ENCODE measurements at regions not wholly inside any gene's neighbourhood (a gene's known extent, or its start where the extent isn't known, plus 50 kb on each side); places are given as distances from the start of the nearest gene placed in this dataset.
"Not testable (repeated sequence)": the region's sequence is repeated elsewhere in the genome, so short reads cannot be mapped to it uniquely, and the experiment has no call there.

DNA sequence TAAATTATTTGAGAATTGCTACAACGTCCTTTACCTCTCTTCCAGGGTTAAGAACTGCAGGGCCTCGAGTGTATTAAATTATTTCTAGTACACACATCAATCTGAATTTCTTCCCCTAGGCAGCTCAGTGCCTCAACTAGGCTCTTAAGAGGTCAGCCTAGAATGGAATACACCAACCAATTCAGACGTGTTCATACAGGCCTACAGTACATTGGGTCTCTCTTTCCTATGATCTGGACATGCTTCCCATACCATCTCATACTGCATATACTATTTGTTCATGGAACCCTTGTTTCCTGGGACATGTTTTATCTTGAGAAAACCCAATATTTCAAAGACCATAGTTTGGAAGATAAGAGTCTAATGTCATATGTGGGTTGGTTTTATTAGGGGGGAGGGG is 434.1 kb upstream of the WWC1 start:
- no peak overlapping the region for H3K27ac Mint-ChIP-seq
- no peaks in the 10 kb centered on the region for H3K4me1 Mint-ChIP-seq
- no peaks in the 10 kb centered on the region for H3K4me1 ChIP-seq (ENCODE audit: control insufficient read depth, insufficient read depth, low read length, poor library complexity, severe bottlenecking)
- H3K9me3 ChIP-seq (ENCODE audit: control insufficient read depth in 2 of 2, low read length in 2 of 2): no peaks in the 10 kb centered on the region
- H3K36me3 ChIP-seq (ENCODE audit: control insufficient read depth, insufficient read depth, low read length): no peaks in the 10 kb centered on the region
- no peaks in the 10 kb centered on the region for H3K36me3 Mint-ChIP-seq
- H3K27ac ChIP-seq (ENCODE audit: insufficient read depth, low read length, poor library complexity, severe bottlenecking): no peak overlapping the region
- DNase-seq: no peak
- no peaks in the 10 kb centered on the region for H3K27me3 Mint-ChIP-seq
- no peak overlapping the region for H3K4me3 ChIP-seq (ENCODE audit: low read depth, low read length)
- no peak for ATAC-seq (ENCODE audit: low read depth in 2 of 2)
- H3K27me3 ChIP-seq (ENCODE audit: control insufficient read depth, insufficient read depth, low read length): no peaks in the 10 kb centered on the region
- H3K4me3 Mint-ChIP-seq: no peak overlapping the region
- H3K9me3 Mint-ChIP-seq: peaks cover 0 to 12% (median 3%) of the 10 kb centered on the region in 7 donors

DNA sequence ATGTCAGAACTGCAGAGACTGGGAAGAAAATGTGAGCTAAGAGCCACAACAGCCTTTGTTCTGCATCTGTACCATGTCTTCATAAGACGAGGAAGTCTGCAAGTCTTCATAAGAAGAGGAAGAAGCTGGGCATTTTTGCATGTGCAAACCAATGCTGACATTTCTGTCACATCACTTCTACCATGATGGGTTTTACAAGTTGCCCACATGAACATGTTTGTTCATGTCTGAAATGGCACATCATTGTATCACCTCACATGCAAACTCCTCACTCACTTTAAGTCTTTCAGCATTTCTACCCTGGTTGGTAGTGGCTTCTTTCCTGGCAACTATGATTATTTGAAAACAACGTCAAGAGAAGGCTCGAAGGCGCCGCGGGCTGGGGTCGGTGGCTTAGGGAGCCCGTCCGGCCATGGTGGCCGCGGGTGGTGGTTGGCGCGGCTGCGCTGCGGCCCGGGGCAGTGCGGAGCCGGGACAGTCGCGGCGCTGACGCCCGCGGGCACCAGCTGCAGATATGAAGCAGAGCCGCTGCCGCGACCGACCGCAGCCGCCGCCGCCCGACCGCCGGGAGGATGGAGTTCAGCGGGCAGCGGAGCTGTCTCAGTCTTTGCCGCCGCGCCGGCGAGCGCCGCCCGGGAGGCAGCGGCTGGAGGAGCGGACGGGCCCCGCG is 433.1 kb upstream of the WWC1 start:
- H3K4me1 Mint-ChIP-seq; H3K36me3 Mint-ChIP-seq; H3K27me3 Mint-ChIP-seq; H3K36me3 ChIP-seq (ENCODE audit: control insufficient read depth, insufficient read depth, low read length); DNase-seq; H3K4me3 Mint-ChIP-seq; H3K4me3 ChIP-seq (ENCODE audit: low read depth, low read length); H3K9me3 Mint-ChIP-seq; H3K4me1 ChIP-seq (ENCODE audit: control insufficient read depth, insufficient read depth, low read length, poor library complexity, severe bottlenecking); H3K27ac Mint-ChIP-seq; H3K9me3 ChIP-seq (ENCODE audit: control insufficient read depth in 2 of 2, low read length in 2 of 2); ATAC-seq (ENCODE audit: low read depth in 2 of 2); H3K27ac ChIP-seq (ENCODE audit: insufficient read depth, low read length, poor library complexity, severe bottlenecking); H3K27me3 ChIP-seq (ENCODE audit: control insufficient read depth, insufficient read depth, low read length): not testable (repeated sequence)

DNA sequence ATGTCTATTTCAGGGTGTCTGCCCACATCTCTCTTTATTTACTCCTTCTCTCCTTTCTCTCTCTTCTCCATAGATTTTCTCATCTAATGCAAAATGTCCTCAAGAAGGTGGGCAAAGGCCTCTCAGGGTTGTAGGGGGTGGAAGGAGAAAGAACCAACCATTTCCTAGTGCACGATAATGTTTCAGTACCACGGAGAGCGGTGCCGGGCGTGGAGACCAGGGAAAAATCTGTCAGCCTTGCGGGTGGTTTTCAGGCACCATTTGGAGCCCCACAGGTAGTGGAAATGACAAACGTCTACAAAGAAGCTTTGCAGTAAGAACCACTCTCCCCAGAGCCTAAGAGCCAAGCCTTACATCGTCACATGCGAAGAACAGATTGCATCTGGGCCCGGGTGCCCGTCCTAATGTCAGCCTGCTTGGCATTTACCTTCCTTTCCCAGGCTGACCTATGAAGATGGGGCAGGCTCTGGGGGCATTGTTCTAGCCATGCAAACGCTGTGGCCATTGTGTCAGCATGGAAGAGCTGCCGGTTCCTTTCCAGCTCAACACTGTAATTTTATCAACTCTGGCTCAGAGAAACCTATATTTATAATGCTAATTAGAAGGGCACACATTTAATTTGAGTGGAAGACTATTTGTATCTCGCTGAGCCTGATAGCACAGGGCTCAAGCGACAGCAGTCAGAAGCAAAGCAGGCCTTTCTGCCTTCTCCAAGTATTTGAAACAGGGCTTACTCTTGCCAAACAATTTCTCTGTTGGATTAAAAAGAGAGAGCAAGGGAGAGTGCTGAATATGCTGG is 430.1 kb upstream of the WWC1 start:
- H3K4me1 ChIP-seq (ENCODE audit: control insufficient read depth, insufficient read depth, low read length, poor library complexity, severe bottlenecking): no peaks in the 10 kb centered on the region
- H3K4me3 ChIP-seq (ENCODE audit: low read depth, low read length): no peak overlapping the region
- H3K36me3 ChIP-seq (ENCODE audit: control insufficient read depth, insufficient read depth, low read length): no peaks in the 10 kb centered on the region
- no peak overlapping the region for H3K4me3 Mint-ChIP-seq
- no peaks in the 10 kb centered on the region for H3K4me1 Mint-ChIP-seq
- no peaks in the 10 kb centered on the region for H3K27me3 ChIP-seq (ENCODE audit: control insufficient read depth, insufficient read depth, low read length)
- H3K9me3 ChIP-seq (ENCODE audit: control insufficient read depth in 2 of 2, low read length in 2 of 2): no peaks in the 10 kb centered on the region
- peaks cover 0 to 4% (median under 1%) of the 10 kb centered on the region in 7 donors for H3K9me3 Mint-ChIP-seq
- no peak overlapping the region for H3K27ac ChIP-seq (ENCODE audit: insufficient read depth, low read length, poor library complexity, severe bottlenecking)
- H3K27me3 Mint-ChIP-seq: no peaks in the 10 kb centered on the region
- H3K27ac Mint-ChIP-seq: no peak overlapping the region
- DNase-seq (no peak), ATAC-seq (ENCODE audit: low read depth in 2 of 2) (no peak)
- H3K36me3 Mint-ChIP-seq: no peaks in the 10 kb centered on the region

DNA sequence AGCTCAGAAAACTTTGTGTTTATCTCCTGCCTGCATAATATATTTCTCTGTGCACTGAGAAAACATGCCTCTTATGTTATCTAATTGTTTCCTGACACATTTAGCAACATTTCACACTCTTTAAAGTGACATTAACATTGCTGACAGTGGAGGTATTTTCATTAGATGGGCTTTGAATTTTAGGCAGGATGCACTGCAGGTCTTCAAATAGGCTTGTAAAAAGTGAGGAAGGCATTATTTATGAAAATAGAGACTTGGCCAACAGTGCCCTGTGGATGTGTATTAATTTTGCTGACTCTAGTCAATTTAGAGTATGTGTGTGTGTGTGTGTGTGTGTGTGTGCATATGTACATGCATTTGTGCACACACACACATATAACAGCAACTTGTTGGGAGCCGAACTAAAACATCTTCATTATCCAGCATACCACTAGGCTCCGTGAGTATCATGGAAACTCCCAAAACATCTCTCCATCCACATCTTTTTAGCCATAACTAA is 429.5 kb upstream of the WWC1 start:
- DNase-seq (no peak), ATAC-seq (ENCODE audit: low read depth in 2 of 2) (no peak)
- H3K4me1 ChIP-seq (ENCODE audit: control insufficient read depth, insufficient read depth, low read length, poor library complexity, severe bottlenecking): no peaks in the 10 kb centered on the region
- Mint-ChIP-seq H3K27ac (no peak overlapping the region), H3K4me1 (no peaks in the 10 kb centered on the region), H3K9me3 (peaks cover 0 to 5% (median 3%) of the 10 kb centered on the region in 7 donors), H3K4me3 (no peak overlapping the region), H3K27me3 (no peaks in the 10 kb centered on the region), H3K36me3 (no peaks in the 10 kb centered on the region)
- H3K36me3 ChIP-seq (ENCODE audit: control insufficient read depth, insufficient read depth, low read length): no peaks in the 10 kb centered on the region
- no peaks in the 10 kb centered on the region for H3K27me3 ChIP-seq (ENCODE audit: control insufficient read depth, insufficient read depth, low read length)
- H3K27ac ChIP-seq (ENCODE audit: insufficient read depth, low read length, poor library complexity, severe bottlenecking): no peak overlapping the region
- no peaks in the 10 kb centered on the region for H3K9me3 ChIP-seq (ENCODE audit: control insufficient read depth in 2 of 2, low read length in 2 of 2)
- H3K4me3 ChIP-seq (ENCODE audit: low read depth, low read length): no peak overlapping the region

DNA sequence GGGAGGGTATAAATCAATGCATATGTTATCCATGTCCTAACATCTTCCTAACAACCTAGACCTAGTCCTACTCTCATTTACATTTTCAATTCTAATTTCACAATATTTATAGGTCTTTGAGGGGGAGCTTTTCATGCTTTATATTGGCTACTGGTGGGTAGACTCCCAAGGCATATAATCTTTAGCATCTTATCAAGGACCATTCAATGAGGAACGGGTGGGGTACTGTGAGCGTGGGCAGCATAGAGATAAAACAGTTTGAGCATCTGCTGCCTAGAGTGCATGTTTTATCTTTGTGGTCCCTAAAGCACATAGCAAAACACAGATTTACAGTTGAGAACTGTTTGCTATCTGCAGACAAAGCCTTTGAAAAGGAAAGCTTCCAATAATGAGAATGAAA is 427.6 kb upstream of the WWC1 start:
- Histone ChIP-seq H3K9me3 (ENCODE audit: control insufficient read depth in 2 of 2, low read length in 2 of 2) (no peaks in the 10 kb centered on the region), H3K36me3 (ENCODE audit: control insufficient read depth, insufficient read depth, low read length) (no peaks in the 10 kb centered on the region), H3K4me3 (ENCODE audit: low read depth, low read length) (no peak overlapping the region), H3K4me1 (ENCODE audit: control insufficient read depth, insufficient read depth, low read length, poor library complexity, severe bottlenecking) (no peaks in the 10 kb centered on the region), H3K27me3 (ENCODE audit: control insufficient read depth, insufficient read depth, low read length) (no peaks in the 10 kb centered on the region), H3K27ac (ENCODE audit: insufficient read depth, low read length, poor library complexity, severe bottlenecking) (no peak overlapping the region)
- Mint-ChIP-seq H3K27me3 (no peaks in the 10 kb centered on the region), H3K9me3 (peaks cover 0 to 5% (median 3%) of the 10 kb centered on the region in 7 donors), H3K27ac (no peak overlapping the region), H3K4me1 (no peaks in the 10 kb centered on the region), H3K36me3 (no peaks in the 10 kb centered on the region), H3K4me3 (no peak overlapping the region)
- DNase-seq: no peak
- no peak for ATAC-seq (ENCODE audit: low read depth in 2 of 2)

DNA sequence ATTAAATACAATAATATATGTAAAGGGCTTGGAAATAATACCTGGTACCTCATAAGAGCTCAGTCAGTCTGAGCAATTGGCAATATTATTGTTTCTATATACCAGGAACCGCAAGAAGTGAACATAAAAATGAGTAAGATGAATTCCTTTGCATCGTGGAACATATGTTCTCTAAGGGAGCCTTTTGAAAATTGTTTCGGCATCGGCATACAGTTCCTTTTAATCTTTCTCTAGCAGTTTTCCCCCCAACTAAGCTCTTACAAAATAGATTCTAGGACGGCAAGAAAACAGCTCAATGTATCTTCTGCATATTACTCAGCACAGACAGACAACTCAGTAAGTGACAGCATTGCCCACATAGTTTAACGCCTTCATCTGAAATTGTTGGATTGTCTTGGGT is 426.6 kb upstream of the WWC1 start:
- DNase-seq (no peak), ATAC-seq (ENCODE audit: low read depth in 2 of 2) (no peak)
- Mint-ChIP-seq H3K36me3 (no peaks in the 10 kb centered on the region), H3K27me3 (no peaks in the 10 kb centered on the region), H3K4me3 (no peak overlapping the region), H3K27ac (no peak overlapping the region), H3K4me1 (no peaks in the 10 kb centered on the region), H3K9me3 (peaks cover 0 to 5% (median 3%) of the 10 kb centered on the region in 7 donors)
- Histone ChIP-seq H3K4me3 (ENCODE audit: low read depth, low read length) (no peak overlapping the region), H3K27me3 (ENCODE audit: control insufficient read depth, insufficient read depth, low read length) (no peaks in the 10 kb centered on the region), H3K4me1 (ENCODE audit: control insufficient read depth, insufficient read depth, low read length, poor library complexity, severe bottlenecking) (no peaks in the 10 kb centered on the region), H3K36me3 (ENCODE audit: control insufficient read depth, insufficient read depth, low read length) (no peaks in the 10 kb centered on the region), H3K9me3 (ENCODE audit: control insufficient read depth in 2 of 2, low read length in 2 of 2) (no peaks in the 10 kb centered on the region), H3K27ac (ENCODE audit: insufficient read depth, low read length, poor library complexity, severe bottlenecking) (no peak overlapping the region)

DNA sequence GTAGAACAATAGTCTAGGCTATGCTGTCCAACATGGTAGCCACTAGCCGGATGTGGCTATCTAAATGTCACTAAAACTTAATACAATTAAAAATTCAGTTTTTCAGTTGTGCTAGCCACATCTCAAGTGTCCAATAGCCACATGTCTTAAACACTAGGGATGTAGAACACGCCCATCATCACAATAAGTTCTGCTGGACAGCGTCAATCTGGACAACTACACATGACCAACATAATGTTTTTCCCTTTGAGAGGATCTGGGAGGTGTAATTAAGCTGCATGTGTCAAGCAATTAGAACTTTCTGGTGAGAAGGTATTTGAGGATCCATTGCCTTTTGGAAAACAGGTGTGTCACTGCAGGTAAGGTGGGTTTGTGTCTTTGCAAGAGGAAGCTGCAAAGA is 424.6 kb upstream of the WWC1 start:
- Histone ChIP-seq H3K9me3 (ENCODE audit: control insufficient read depth in 2 of 2, low read length in 2 of 2) (no peaks in the 10 kb centered on the region), H3K27me3 (ENCODE audit: control insufficient read depth, insufficient read depth, low read length) (no peaks in the 10 kb centered on the region), H3K4me3 (ENCODE audit: low read depth, low read length) (no peak overlapping the region), H3K27ac (ENCODE audit: insufficient read depth, low read length, poor library complexity, severe bottlenecking) (no peak overlapping the region), H3K4me1 (ENCODE audit: control insufficient read depth, insufficient read depth, low read length, poor library complexity, severe bottlenecking) (no peaks in the 10 kb centered on the region), H3K36me3 (ENCODE audit: control insufficient read depth, insufficient read depth, low read length) (no peaks in the 10 kb centered on the region)
- Mint-ChIP-seq H3K27ac (no peak overlapping the region), H3K27me3 (no peaks in the 10 kb centered on the region), H3K36me3 (no peaks in the 10 kb centered on the region), H3K4me3 (no peak overlapping the region), H3K9me3 (peaks cover 0 to 4% (median 2%) of the 10 kb centered on the region in 7 donors), H3K4me1 (no peaks in the 10 kb centered on the region)
- DNase-seq (no peak), ATAC-seq (ENCODE audit: low read depth in 2 of 2) (no peak)

DNA sequence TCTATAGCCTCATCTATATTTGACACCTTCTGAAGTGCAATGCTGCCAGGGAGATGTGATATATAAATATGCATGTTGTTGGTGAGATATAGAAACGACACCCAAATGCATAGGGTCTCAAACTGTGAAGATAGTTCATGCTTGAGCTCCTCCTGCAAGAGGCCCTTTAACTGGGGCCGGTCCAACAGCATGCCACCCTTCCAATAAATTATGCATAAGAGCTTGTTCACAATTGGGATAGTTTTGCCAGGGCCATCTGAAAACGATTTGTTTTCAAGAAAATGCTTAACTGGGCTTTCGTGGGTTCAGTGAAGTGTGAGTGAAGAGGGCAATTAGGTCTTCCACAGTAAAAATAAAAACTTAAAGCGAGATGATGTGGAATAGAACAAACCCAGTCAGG is 424.2 kb upstream of the WWC1 start:
- H3K27me3 ChIP-seq (ENCODE audit: control insufficient read depth, insufficient read depth, low read length): no peaks in the 10 kb centered on the region
- Mint-ChIP-seq H3K4me3 (no peak overlapping the region), H3K27ac (no peak overlapping the region), H3K36me3 (no peaks in the 10 kb centered on the region), H3K27me3 (no peaks in the 10 kb centered on the region), H3K4me1 (no peaks in the 10 kb centered on the region), H3K9me3 (peaks cover 0 to 4% (median 2%) of the 10 kb centered on the region in 7 donors)
- H3K4me3 ChIP-seq (ENCODE audit: low read depth, low read length): no peak overlapping the region
- ATAC-seq (ENCODE audit: low read depth in 2 of 2): no peak
- no peaks in the 10 kb centered on the region for H3K36me3 ChIP-seq (ENCODE audit: control insufficient read depth, insufficient read depth, low read length)
- no peak overlapping the region for H3K27ac ChIP-seq (ENCODE audit: insufficient read depth, low read length, poor library complexity, severe bottlenecking)
- H3K9me3 ChIP-seq (ENCODE audit: control insufficient read depth in 2 of 2, low read length in 2 of 2): no peaks in the 10 kb centered on the region
- DNase-seq: no peak
- no peaks in the 10 kb centered on the region for H3K4me1 ChIP-seq (ENCODE audit: control insufficient read depth, insufficient read depth, low read length, poor library complexity, severe bottlenecking)
